ENCODE measurements at regions not wholly inside any gene's neighbourhood (a gene's known extent, or its start where the extent isn't known, plus 50 kb on each side); places are given as distances from the start of the nearest gene placed in this dataset.

- TF ChIP-seq, protein P1, sequence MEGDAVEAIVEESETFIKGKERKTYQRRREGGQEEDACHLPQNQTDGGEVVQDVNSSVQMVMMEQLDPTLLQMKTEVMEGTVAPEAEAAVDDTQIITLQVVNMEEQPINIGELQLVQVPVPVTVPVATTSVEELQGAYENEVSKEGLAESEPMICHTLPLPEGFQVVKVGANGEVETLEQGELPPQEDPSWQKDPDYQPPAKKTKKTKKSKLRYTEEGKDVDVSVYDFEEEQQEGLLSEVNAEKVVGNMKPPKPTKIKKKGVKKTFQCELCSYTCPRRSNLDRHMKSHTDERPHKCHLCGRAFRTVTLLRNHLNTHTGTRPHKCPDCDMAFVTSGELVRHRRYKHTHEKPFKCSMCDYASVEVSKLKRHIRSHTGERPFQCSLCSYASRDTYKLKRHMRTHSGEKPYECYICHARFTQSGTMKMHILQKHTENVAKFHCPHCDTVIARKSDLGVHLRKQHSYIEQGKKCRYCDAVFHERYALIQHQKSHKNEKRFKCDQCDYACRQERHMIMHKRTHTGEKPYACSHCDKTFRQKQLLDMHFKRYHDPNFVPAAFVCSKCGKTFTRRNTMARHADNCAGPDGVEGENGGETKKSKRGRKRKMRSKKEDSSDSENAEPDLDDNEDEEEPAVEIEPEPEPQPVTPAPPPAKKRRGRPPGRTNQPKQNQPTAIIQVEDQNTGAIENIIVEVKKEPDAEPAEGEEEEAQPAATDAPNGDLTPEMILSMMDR (IDR thresholded peaks at IDR 0.05; ENCODE audit: insufficient read depth, low read depth, low read length): no peak
- TF ChIP-seq EZH2 (IDR thresholded peaks at IDR 0.05; ENCODE audit: insufficient read depth, low read length): no peak
These were observed 54.1 kb upstream of the DMRTA1 start for GRCh38 chr9:22392523-22392922.

Data from astrocyte (in vitro differentiated cells and primary cell).